HEK293 (cell line): ENCODE measurements at regions not wholly inside any gene's neighbourhood (a gene's known extent, or its start where the extent isn't known, plus 50 kb on each side); places are given as distances from the start of the nearest gene placed in this dataset.

Experiments used
- CTCF ChIA-PET: fragments of 350-600 bp; formaldehyde crosslinking; extraction: SDS; loops from one replicate; lab custom pipeline; 2021; ENCODE audit warnings: antibody characterized with exemption; lab: Yijun Ruan, JAX
- POLR2A ChIA-PET: fragments of 300-600 bp; formaldehyde crosslinking; extraction: SDS; loops from one replicate; lab custom pipeline; 2020; ENCODE audit warnings: antibody characterized with exemption, inconsistent platforms; lab: Yijun Ruan, JAX
- H3K27ac ChIP-seq: fragments of 200-500 bp; sonication (Bioruptor generic); 2 replicates; pipeline ENCODE4 v1.5.1; 2014; ENCODE audit warnings: low read depth, low read length, control low read depth, inconsistent platforms; ENCODE audit errors: extremely low read depth
- H3K36me3 ChIP-seq, 2 experiments: fragments of 200-500 bp in 1 of 2; sonication (Bioruptor generic) in 1 of 2; 1 replicate in 1 of 2; 2 replicates in 1 of 2; pipeline ENCODE4 v1.5.1; 2014 to 2017; ENCODE audit warnings: inconsistent platforms in 2 of 2, low read length in 2 of 2; ENCODE audit not compliant: control insufficient read depth in 2 of 2, insufficient read depth in 1 of 2
- H3K4me1 ChIP-seq: fragments of 200-500 bp; sonication (Bioruptor generic); 2 replicates; pipeline ENCODE4 v1.5.1; 2014; ENCODE audit warnings: mild to moderate bottlenecking, low read length, inconsistent platforms; ENCODE audit not compliant: control insufficient read depth, insufficient read depth
- H3K4me3 ChIP-seq: 2 replicates; pipeline ENCODE4 v1.5.1; 2011; ENCODE audit warnings: low read depth, mild to moderate bottlenecking, control low read depth, low read length, moderate library complexity
- H3K9me3 ChIP-seq: fragments of 200-500 bp; sonication (Bioruptor generic); 2 replicates; pipeline ENCODE4 v1.5.1; 2014; ENCODE audit warnings: low read depth, low read length, inconsistent platforms; ENCODE audit not compliant: control insufficient read depth, insufficient read depth
- BCL6B ChIP-seq: fragments of 450-650 bp; formaldehyde crosslinking; IDR thresholded peaks from 2 replicates; pipeline ENCODE4 v1.5.1; 2017; ENCODE audit warnings: missing biosample characterization, missing genetic modification characterization
- CTCF ChIP-seq: fragments of 450-650 bp; formaldehyde crosslinking; IDR thresholded peaks from 2 replicates; pipeline ENCODE4 v1.5.1; 2016; ENCODE audit warnings: missing biosample characterization, missing genetic modification characterization
- GLIS1 ChIP-seq: fragments of 450-650 bp; formaldehyde crosslinking; IDR thresholded peaks from 2 replicates; pipeline ENCODE4 v1.5.1; 2016; ENCODE audit warnings: missing biosample characterization, missing genetic modification characterization
- HIC1 ChIP-seq: fragments of 450-650 bp; formaldehyde crosslinking; IDR thresholded peaks from 2 replicates; pipeline ENCODE4 v1.5.1; 2016; ENCODE audit warnings: missing biosample characterization, missing genetic modification characterization
- IKZF3 ChIP-seq: fragments of 450-650 bp; IDR thresholded peaks from 2 replicates; pipeline ENCODE4 v1.5.0; 2018; ENCODE audit warnings: missing biosample characterization, mild to moderate bottlenecking, missing genetic modification characterization, moderate library complexity
- MYNN ChIP-seq: fragments of 450-650 bp; formaldehyde crosslinking; IDR thresholded peaks from 2 replicates; pipeline ENCODE4 v1.5.1; 2016; ENCODE audit warnings: missing biosample characterization, missing genetic modification characterization, borderline replicate concordance
- PRDM6 ChIP-seq: fragments of 450-650 bp; formaldehyde crosslinking; IDR thresholded peaks from 2 replicates; pipeline ENCODE4 v1.5.1; 2017; ENCODE audit warnings: missing biosample characterization, missing genetic modification characterization
- ZBTB1 ChIP-seq: fragments of 450-650 bp; formaldehyde crosslinking; IDR thresholded peaks from 2 replicates; pipeline ENCODE4 v1.5.1; 2016; ENCODE audit warnings: missing biosample characterization, missing genetic modification characterization
- ZBTB20 ChIP-seq: fragments of 450-650 bp; formaldehyde crosslinking; IDR thresholded peaks from 2 replicates; pipeline ENCODE4 v1.5.1; 2016; ENCODE audit warnings: missing biosample characterization, missing genetic modification characterization
- ZBTB21 ChIP-seq: fragments of 450-650 bp; formaldehyde crosslinking; IDR thresholded peaks from 2 replicates; pipeline ENCODE4 v1.5.1; 2017; ENCODE audit warnings: missing biosample characterization, missing genetic modification characterization
- ZBTB44 ChIP-seq: fragments of 450-650 bp; IDR thresholded peaks from 2 replicates; pipeline ENCODE4 v1.5.1; 2018; ENCODE audit warnings: missing biosample characterization, mild to moderate bottlenecking, missing genetic modification characterization
- ZFP3 ChIP-seq: fragments of 450-650 bp; formaldehyde crosslinking; IDR thresholded peaks from 2 replicates; pipeline ENCODE4 v1.5.1; 2016; ENCODE audit warnings: low read depth, missing biosample characterization, missing genetic modification characterization
- ZNF10 ChIP-seq: fragments of 450-650 bp; formaldehyde crosslinking; IDR thresholded peaks from 2 replicates; pipeline ENCODE4 v1.5.1; 2017; ENCODE audit warnings: missing biosample characterization, missing genetic modification characterization
- ZNF169 ChIP-seq: fragments of 450-650 bp; formaldehyde crosslinking; IDR thresholded peaks from 2 replicates; pipeline ENCODE4 v1.5.1; 2016; ENCODE audit warnings: missing biosample characterization, missing genetic modification characterization
- ZNF221 ChIP-seq: fragments of 450-650 bp; formaldehyde crosslinking; IDR thresholded peaks from 2 replicates; pipeline ENCODE4 v1.5.1; 2017; ENCODE audit warnings: missing biosample characterization, missing genetic modification characterization, borderline replicate concordance
- ZNF24 ChIP-seq: fragments of 450-650 bp; formaldehyde crosslinking; IDR thresholded peaks from 2 replicates; pipeline ENCODE4 v1.5.1; 2016; ENCODE audit warnings: missing biosample characterization, missing genetic modification characterization
- ZNF366 ChIP-seq: fragments of 450-650 bp; formaldehyde crosslinking; conservative IDR thresholded peaks from 2 replicates; pipeline ENCODE4 v1.5.1; 2016; ENCODE audit warnings: missing biosample characterization, missing genetic modification characterization
- ZNF423 ChIP-seq: fragments of 450-650 bp; formaldehyde crosslinking; IDR thresholded peaks from 2 replicates; pipeline ENCODE4 v1.5.1; 2016; ENCODE audit warnings: missing biosample characterization, missing genetic modification characterization
- ZNF510 ChIP-seq: fragments of 450-650 bp; formaldehyde crosslinking; IDR thresholded peaks from 2 replicates; pipeline ENCODE4 v1.5.1; 2018; ENCODE audit warnings: mild to moderate bottlenecking, missing genetic modification characterization, missing biosample characterization; ENCODE audit not compliant: insufficient replicate concordance
- ZNF513 ChIP-seq: fragments of 450-650 bp; IDR thresholded peaks from 2 replicates; pipeline ENCODE4 v1.5.1; 2018; ENCODE audit warnings: missing biosample characterization, missing genetic modification characterization
- ZNF549 ChIP-seq: fragments of 450-650 bp; IDR thresholded peaks from 2 replicates; pipeline ENCODE4 v1.5.1; 2018; ENCODE audit warnings: missing biosample characterization, missing genetic modification characterization, mild to moderate bottlenecking, inconsistent platforms, moderate library complexity
- ZNF629 ChIP-seq: fragments of 450-650 bp; formaldehyde crosslinking; IDR thresholded peaks from 2 replicates; pipeline ENCODE4 v1.5.1; 2017; ENCODE audit warnings: missing biosample characterization, missing genetic modification characterization
- ZNF660 ChIP-seq: fragments of 450-650 bp; IDR thresholded peaks from 2 replicates; pipeline ENCODE4 v1.5.1; 2018; ENCODE audit warnings: missing biosample characterization, mild to moderate bottlenecking, missing genetic modification characterization
- ZNF670 ChIP-seq: fragments of 450-650 bp; formaldehyde crosslinking; IDR thresholded peaks from 2 replicates; pipeline ENCODE4 v1.5.1; 2016; ENCODE audit warnings: missing biosample characterization, missing genetic modification characterization, low read depth
- ZNF692 ChIP-seq: fragments of 450-650 bp; formaldehyde crosslinking; IDR thresholded peaks from 2 replicates; pipeline ENCODE4 v1.5.1; 2016; ENCODE audit warnings: missing biosample characterization, missing genetic modification characterization
- ZNF792 ChIP-seq: fragments of 450-650 bp; formaldehyde crosslinking; IDR thresholded peaks from 2 replicates; pipeline ENCODE4 v1.5.1; 2016; ENCODE audit warnings: missing biosample characterization, missing genetic modification characterization

- Histone ChIP-seq H3K27ac (no peak overlapping the region), H3K4me3 (no peak overlapping the region), H3K36me3 (no peaks in the 10 kb centered on the region), H3K9me3 (no peaks in the 10 kb centered on the region), H3K4me1 (no peaks in the 10 kb centered on the region; the same call in 1 of the 2 replicates)
- ChIA-PET CTCF (interaction anchor here (0.5 to 0.6 kb wide), 2 partner anchors 123 to 396 kb away, joined by 3 to 4 read pairs; no protein-coding TSS in a partner anchor), POLR2A (no interaction called here)
- TF ChIP-seq ZBTB44 (tag by site-specific recombination) (0 out of 2 replicates have a peak, but pooled peaks have one; percentile 20), ZNF660 (tag by site-specific recombination) (peak; percentile 75), ZNF169 (no peak), ZNF692 (tag by site-specific recombination) (peak; percentile 81), ZNF366 (tag by site-specific recombination) (no peak), GLIS1 (tag by site-specific recombination) (no peak), ZBTB20 (tag by site-specific recombination) (no peak), MYNN (tag by site-specific recombination) (no peak), ZNF629 (no peak), IKZF3 (no peak), HIC1 (tag by site-specific recombination) (0 out of 2 replicates have a peak, but pooled peaks have one; percentile 22), ZNF221 (tag by site-specific recombination) (no peak), ZBTB21 (tag by site-specific recombination) (0 out of 2 replicates have a peak, but pooled peaks have one; percentile 12), ZNF513 (no peak), CTCF (tag by site-specific recombination) (peak; percentile 42; the same call in 1 of the 2 replicates), ZNF510 (tag by site-specific recombination) (peak; percentile 21), ZNF670 (tag by site-specific recombination) (no peak), ZNF10 (no peak; the same call in 1 of the 2 replicates), ZNF423 (tag by site-specific recombination) (no peak), BCL6B (no peak), PRDM6 (tag by site-specific recombination) (peak; percentile 68; the same call in 1 of the 2 replicates), ZNF549 (peak; percentile 78), ZNF24 (tag by site-specific recombination) (no peak), ZNF792 (tag by site-specific recombination) (no peak), ZBTB1 (tag by site-specific recombination) (no peak), ZFP3 (tag by site-specific recombination) (no peak)
Observed at GRCh38 chr5:33257807-33258429, 182.8 kb upstream of the TARS1 start.
